Ascending aorta (tissue), 2 donors: ENCODE measurements at regions not wholly inside any gene's neighbourhood (a gene's known extent, or its start where the extent isn't known, plus 50 kb on each side); places are given as distances from the start of the nearest gene placed in this dataset.

ENCODE experiments used
- DNase-seq, 2 donors: peaks; one replicate each; pipeline ENCODE4 v3.0.0-alpha.2; 2019; ENCODE audit warnings: low spot score in 2 of 2
- H3K27ac ChIP-seq, 2 donors: fragments of 200-600 bp; sonication (generic); one replicate each; pipeline ENCODE4 v1.5.1; 2016 to 2017; ENCODE audit warnings: mild to moderate bottlenecking in 1 of 2
- H3K27me3 ChIP-seq: fragments of 200-600 bp; sonication (generic); one replicate; pipeline ENCODE4 v1.5.1; 2017
- H3K36me3 ChIP-seq, 2 donors: fragments of 200-600 bp; sonication (generic); one replicate each; pipeline ENCODE4 v1.5.1; 2016
- H3K4me1 ChIP-seq, 2 donors: fragments of 200-600 bp; sonication (generic); one replicate each; pipeline ENCODE4 v1.5.1; 2016 to 2017; ENCODE audit warnings: mild to moderate bottlenecking in 1 of 2
- H3K4me3 ChIP-seq, 2 donors: fragments of 200-600 bp; sonication (generic); one replicate each; pipeline ENCODE4 v1.5.1; 2016 to 2017; ENCODE audit warnings: mild to moderate bottlenecking in 1 of 2
- H3K9me3 ChIP-seq, 2 donors: fragments of 200-600 bp; sonication (generic); one replicate each; pipeline ENCODE4 v1.5.1; 2016
- intact Hi-C: fragments of 100-400 bp; cut with DNase I; formaldehyde crosslinking; loops from one replicate; pipeline ENCODE4 v1.15.1; 2023
- TF ChIP-seq, protein P1 (sequence below), 3 experiments: fragments of 200-600 bp in 2 of 3; fragments of 450-650 bp in 1 of 3; sonication (generic) in 2 of 3; IDR thresholded peaks; one replicate each; pipeline ENCODE4 v1.5.1; 2016 to 2019; ENCODE audit warnings: antibody characterized with exemption in 3 of 3, mild to moderate bottlenecking in 1 of 3, moderate library complexity in 1 of 3

DNA sequence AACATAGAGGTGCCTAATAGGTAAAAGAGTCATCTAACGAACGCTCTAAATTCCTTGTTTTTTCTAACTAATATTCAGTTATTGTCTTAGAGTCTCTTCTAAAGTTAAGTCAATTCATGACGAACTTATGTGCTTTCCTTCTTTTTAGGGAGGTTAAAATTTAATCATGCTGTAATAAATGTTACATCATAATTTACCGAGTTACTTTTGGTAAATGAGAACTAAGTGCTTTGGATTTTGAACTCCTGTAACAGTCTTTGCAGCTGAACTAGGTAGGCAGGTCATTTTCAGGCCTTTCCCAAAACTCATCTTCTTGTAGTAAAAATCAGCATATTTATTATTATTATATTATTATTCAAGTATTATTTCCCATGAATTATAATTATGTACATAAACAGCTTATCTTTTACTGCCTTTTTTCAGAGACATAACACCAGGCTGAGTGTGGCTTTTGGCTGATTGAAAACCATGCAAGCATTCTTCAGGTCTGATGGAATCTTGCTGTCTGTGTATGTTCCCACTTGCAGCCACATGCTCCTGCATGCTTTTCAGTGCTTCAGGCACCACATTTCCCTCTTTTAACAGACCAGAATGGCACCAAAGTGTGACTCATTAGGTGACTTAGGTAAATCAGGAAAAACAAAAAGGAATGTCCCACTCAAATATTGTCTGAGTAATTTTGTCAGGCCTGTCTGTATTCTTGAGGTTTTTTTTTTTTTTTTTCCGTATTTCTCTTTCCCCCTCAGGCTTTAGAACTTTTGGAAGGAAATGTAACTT lies 81.0 kb upstream of the CD55 start:
- H3K4me1 ChIP-seq: no peaks in the 10 kb centered on the region
- H3K27me3 ChIP-seq: no peaks in the 10 kb centered on the region
- H3K27ac ChIP-seq: no peak overlapping the region
- no peaks in the 10 kb centered on the region for H3K36me3 ChIP-seq
- intact Hi-C loops: loop anchor here (10.0 kb wide), 1 partner anchor 154 kb away; no protein-coding TSS in a partner anchor
- DNase-seq: no peak
- TF ChIP-seq, protein P1, sequence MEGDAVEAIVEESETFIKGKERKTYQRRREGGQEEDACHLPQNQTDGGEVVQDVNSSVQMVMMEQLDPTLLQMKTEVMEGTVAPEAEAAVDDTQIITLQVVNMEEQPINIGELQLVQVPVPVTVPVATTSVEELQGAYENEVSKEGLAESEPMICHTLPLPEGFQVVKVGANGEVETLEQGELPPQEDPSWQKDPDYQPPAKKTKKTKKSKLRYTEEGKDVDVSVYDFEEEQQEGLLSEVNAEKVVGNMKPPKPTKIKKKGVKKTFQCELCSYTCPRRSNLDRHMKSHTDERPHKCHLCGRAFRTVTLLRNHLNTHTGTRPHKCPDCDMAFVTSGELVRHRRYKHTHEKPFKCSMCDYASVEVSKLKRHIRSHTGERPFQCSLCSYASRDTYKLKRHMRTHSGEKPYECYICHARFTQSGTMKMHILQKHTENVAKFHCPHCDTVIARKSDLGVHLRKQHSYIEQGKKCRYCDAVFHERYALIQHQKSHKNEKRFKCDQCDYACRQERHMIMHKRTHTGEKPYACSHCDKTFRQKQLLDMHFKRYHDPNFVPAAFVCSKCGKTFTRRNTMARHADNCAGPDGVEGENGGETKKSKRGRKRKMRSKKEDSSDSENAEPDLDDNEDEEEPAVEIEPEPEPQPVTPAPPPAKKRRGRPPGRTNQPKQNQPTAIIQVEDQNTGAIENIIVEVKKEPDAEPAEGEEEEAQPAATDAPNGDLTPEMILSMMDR (IDR thresholded peaks at IDR 0.05): no peak
- no peaks in the 10 kb centered on the region for H3K9me3 ChIP-seq
- no peak overlapping the region for H3K4me3 ChIP-seq

GRCh38 chr1:207241164-207241934 lies 80.1 kb upstream of the CD55 start:
- Histone ChIP-seq H3K4me1 (no peaks in the 10 kb centered on the region), H3K9me3 (no peaks in the 10 kb centered on the region), H3K27ac (no peak overlapping the region), H3K4me3 (no peak overlapping the region), H3K27me3 (no peaks in the 10 kb centered on the region), H3K36me3 (no peaks in the 10 kb centered on the region)
- intact Hi-C loops: loop anchor here (10.0 kb wide), 1 partner anchor 153 kb away; no protein-coding TSS in a partner anchor
- TF ChIP-seq, protein P1 (IDR thresholded peaks at IDR 0.05): no peak
- no peak for DNase-seq

DNA sequence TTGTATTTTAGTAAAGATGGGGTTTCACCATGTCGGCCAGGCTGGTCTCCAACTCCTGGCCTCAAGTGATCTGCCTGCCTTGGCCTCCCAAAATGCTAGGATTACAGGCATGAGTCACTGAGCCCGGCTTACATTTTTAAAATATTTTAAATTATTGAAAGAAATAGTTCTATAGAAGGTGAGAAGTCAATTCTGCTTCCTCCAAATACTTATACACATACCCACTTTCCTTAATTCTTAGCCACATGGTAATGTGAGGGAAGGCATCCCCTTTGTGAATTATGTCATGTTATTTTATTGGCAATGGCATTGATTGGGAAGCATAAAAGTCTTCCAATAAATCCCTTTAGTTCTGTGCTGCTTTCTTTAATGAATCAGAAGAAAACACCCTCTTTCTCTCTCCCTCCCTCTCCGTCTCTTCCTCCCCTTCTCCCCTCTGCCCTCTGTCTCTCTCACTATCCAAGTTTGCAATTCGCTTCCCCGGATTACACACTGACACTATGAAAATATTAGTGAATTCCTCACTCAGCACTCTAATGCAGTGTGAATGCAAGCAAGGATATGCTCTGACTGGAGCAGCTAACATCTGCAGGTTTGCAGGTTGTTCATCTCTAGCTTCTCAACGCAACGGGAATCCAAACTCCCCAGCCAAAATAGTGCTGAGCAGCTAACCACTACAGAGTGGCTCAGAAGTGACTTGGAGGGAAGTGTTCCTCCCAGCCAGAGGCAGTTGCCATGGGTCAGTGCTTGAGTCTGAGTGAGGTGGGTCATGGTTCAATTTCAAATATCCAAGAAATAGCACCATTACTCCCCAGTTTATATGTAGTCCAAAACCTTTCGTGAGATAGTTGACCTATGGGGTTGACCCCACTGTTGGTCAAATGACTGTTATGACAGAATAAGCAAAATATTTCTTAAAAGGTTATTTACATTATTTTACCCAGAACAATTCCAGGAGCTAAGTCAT lies 77.8 kb upstream of the CD55 start:
- Histone ChIP-seq H3K27me3 (no peaks in the 10 kb centered on the region), H3K9me3 (no peaks in the 10 kb centered on the region), H3K36me3 (no peaks in the 10 kb centered on the region), H3K4me1 (no peaks in the 10 kb centered on the region), H3K4me3 (no peak overlapping the region), H3K27ac (no peak overlapping the region)
- TF ChIP-seq, protein P1 (IDR thresholded peaks at IDR 0.05): no peak
- intact Hi-C loops: loop anchor here (10.0 kb wide), 1 partner anchor 151 kb away; no protein-coding TSS in a partner anchor
- no peak for DNase-seq

- Histone ChIP-seq H3K36me3 (no peaks in the 10 kb centered on the region), H3K27ac (no peak overlapping the region), H3K27me3 (no peaks in the 10 kb centered on the region), H3K4me1 (no peaks in the 10 kb centered on the region), H3K4me3 (no peak overlapping the region), H3K9me3 (no peaks in the 10 kb centered on the region)
- TF ChIP-seq, protein P1 (IDR thresholded peaks at IDR 0.05): no peak
- intact Hi-C loops: loop anchor here (10.0 kb wide), 1 partner anchor 150 kb away; no protein-coding TSS in a partner anchor
- DNase-seq: no peak
These were observed 77.1 kb upstream of the CD55 start for GRCh38 chr1:207244409-207244801.

DNA sequence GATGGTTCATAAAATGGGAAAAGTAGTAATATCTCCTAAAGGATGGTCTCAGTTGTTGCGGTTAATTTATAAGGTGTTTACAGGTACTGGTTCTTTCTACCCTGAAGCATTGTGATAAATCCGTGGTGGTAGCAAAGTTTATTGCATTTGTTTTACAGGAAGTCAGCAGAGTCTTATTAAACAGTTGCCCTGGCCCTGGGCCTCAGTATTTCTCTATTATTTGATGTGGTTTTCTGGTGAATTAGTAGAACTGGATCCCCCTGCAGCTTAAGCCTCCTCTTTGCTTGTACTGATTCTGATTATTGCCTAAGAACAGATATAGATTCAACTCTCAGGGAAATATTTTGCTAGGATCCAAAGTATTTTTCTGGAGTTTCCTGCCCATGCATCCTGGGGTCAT lies 76.4 kb upstream of the CD55 start:
- TF ChIP-seq, protein P1 (IDR thresholded peaks at IDR 0.05): no peak
- DNase-seq: no peak
- Histone ChIP-seq H3K27me3 (no peaks in the 10 kb centered on the region), H3K9me3 (no peaks in the 10 kb centered on the region), H3K27ac (no peak overlapping the region), H3K4me1 (no peaks in the 10 kb centered on the region), H3K36me3 (no peaks in the 10 kb centered on the region), H3K4me3 (no peak overlapping the region)
- intact Hi-C loops: loop anchor here (10.0 kb wide), 1 partner anchor 150 kb away; no protein-coding TSS in a partner anchor
